ENCODE measurements at regions not wholly inside any gene's neighbourhood (a gene's known extent, or its start where the extent isn't known, plus 50 kb on each side); places are given as distances from the start of the nearest gene placed in this dataset.
"Not testable (repeated sequence)": the region's sequence is repeated elsewhere in the genome, so short reads cannot be mapped to it uniquely, and the experiment has no call there.

GRCh38 chr13:27362064-27362751, 62.2 kb upstream of the GTF3A start:
- POLR2A ChIA-PET: no interaction called here
- CTCF ChIA-PET: interaction anchor here (0.6 to 10.7 kb wide), 61 partner anchors 12 to 1435 kb away, joined by 3 to 227 read pairs (median 4); partner anchors contain the start of genes RASL11A and URAD
- peak overlapping the region; percentile 40 for H3K4me3 ChIP-seq (ENCODE audit: low read depth, low read length)
- H3K27me3 ChIP-seq (ENCODE audit: control insufficient read depth, insufficient read depth, low read length): peaks cover 6% of the 10 kb centered on the region; the same call in 1 of the 2 replicates
- H3K36me3 ChIP-seq (ENCODE audit: control insufficient read depth, insufficient read depth, low read length): no peaks in the 10 kb centered on the region
- TF ChIP-seq CTCF (IDR thresholded peaks at IDR 0.05; ENCODE audit: insufficient read depth, low read depth, low read length): peak; percentile 98
- DNase-seq (ENCODE audit: low read depth): no peak

- H3K27me3 ChIP-seq (ENCODE audit: control insufficient read depth, insufficient read depth, low read length); POLR2A ChIA-PET; DNase-seq (ENCODE audit: low read depth); H3K4me3 ChIP-seq (ENCODE audit: low read depth, low read length); H3K36me3 ChIP-seq (ENCODE audit: control insufficient read depth, insufficient read depth, low read length): not testable (repeated sequence)
- CTCF ChIA-PET: interaction anchor here (0.6 to 10.7 kb wide), 11 partner anchors 10 to 621 kb away, joined by 3 to 227 read pairs (median 68); no protein-coding TSS in a partner anchor
Measured at GRCh38 chr13:27363637-27364036, 60.8 kb upstream of the GTF3A start.

- Histone ChIP-seq H3K36me3 (ENCODE audit: control insufficient read depth, insufficient read depth, low read length) (no peaks in the 10 kb centered on the region), H3K27me3 (ENCODE audit: control insufficient read depth, insufficient read depth, low read length) (peaks cover 7% of the 10 kb centered on the region), H3K4me3 (ENCODE audit: low read depth, low read length) (no peak overlapping the region)
- no peak for TF ChIP-seq CTCF (IDR thresholded peaks at IDR 0.05; ENCODE audit: insufficient read depth, low read depth, low read length)
- CTCF ChIA-PET: interaction anchor here (1.4 to 10.7 kb wide), 6 partner anchors 6 to 618 kb away, joined by 3 to 220 read pairs (median 4); no protein-coding TSS in a partner anchor
- POLR2A ChIA-PET: no interaction called here
- DNase-seq (ENCODE audit: low read depth): no peak
Measured at GRCh38 chr13:27367570-27367969, 56.8 kb upstream of the GTF3A start.

GRCh38 chr13:27370305-27370872, 54.0 kb upstream of the GTF3A start:
- H3K36me3 ChIP-seq (ENCODE audit: control insufficient read depth, insufficient read depth, low read length): no peaks in the 10 kb centered on the region
- H3K4me3 ChIP-seq (ENCODE audit: low read depth, low read length): no peak overlapping the region
- peaks cover 9% of the 10 kb centered on the region for H3K27me3 ChIP-seq (ENCODE audit: control insufficient read depth, insufficient read depth, low read length)
- TF ChIP-seq CTCF (IDR thresholded peaks at IDR 0.05; ENCODE audit: insufficient read depth, low read depth, low read length): no peak
- POLR2A ChIA-PET: no interaction called here
- no peak for DNase-seq (ENCODE audit: low read depth)
- CTCF ChIA-PET: interaction anchor here (2.1 kb wide), 1 partner anchor 456 kb away, joined by 7 read pairs; no protein-coding TSS in a partner anchor

- TF ChIP-seq CTCF (IDR thresholded peaks at IDR 0.05; ENCODE audit: insufficient read depth, low read depth, low read length): no peak
- H3K27me3 ChIP-seq (ENCODE audit: control insufficient read depth, insufficient read depth, low read length): peaks cover 13% of the 10 kb centered on the region
- H3K4me3 ChIP-seq (ENCODE audit: low read depth, low read length): no peak overlapping the region
- POLR2A ChIA-PET: no interaction called here
- CTCF ChIA-PET: interaction anchor here (0.6 to 7.2 kb wide), 8 partner anchors 8 to 612 kb away, joined by 3 to 168 read pairs (median 12); no protein-coding TSS in a partner anchor
- DNase-seq (ENCODE audit: low read depth): no peak
- no peaks in the 10 kb centered on the region for H3K36me3 ChIP-seq (ENCODE audit: control insufficient read depth, insufficient read depth, low read length)
Measured at GRCh38 chr13:27371932-27372331, 52.5 kb upstream of the GTF3A start.
